Spleen (tissue), 11 donors: ENCODE measurements at regions not wholly inside any gene's neighbourhood (a gene's known extent, or its start where the extent isn't known, plus 50 kb on each side); places are given as distances from the start of the nearest gene placed in this dataset.

Source experiments
- DNase-seq: peaks from one replicate; pipeline ENCODE4 v3.0.0-alpha.2; 2020
- H3K27ac ChIP-seq, 8 donors: fragments of 200-600 bp; sonication (generic) in 7 of 8; 1 replicate in 4 of 8; 2 replicates in 4 of 8; pipeline versions ENCODE4 v1.5.0 to v1.8.0; 2016 to 2021; ENCODE audit warnings: inconsistent platforms in 4 of 8, mild to moderate bottlenecking in 4 of 8, moderate library complexity in 1 of 8
- H3K27me3 ChIP-seq, 7 donors: fragments of 200-600 bp; sonication (generic) in 6 of 7; replicated peaks in 1 of 7; 1 replicate in 4 of 7; 2 replicates in 3 of 7; pipeline versions ENCODE4 v1.5.0 to v1.8.0; 2016 to 2021; ENCODE audit warnings: inconsistent platforms in 3 of 7, mild to moderate bottlenecking in 1 of 7
- H3K36me3 ChIP-seq, 6 donors: fragments of 200-600 bp; sonication (generic) in 5 of 6; 1 replicate in 4 of 6; 2 replicates in 2 of 6; pipeline versions ENCODE4 v1.5.0 to v1.8.0; 2016 to 2021; ENCODE audit warnings: inconsistent platforms in 2 of 6
- H3K4me1 ChIP-seq, 6 donors: fragments of 200-600 bp; sonication (generic) in 5 of 6; 1 replicate in 3 of 6; 2 replicates in 3 of 6; pipeline versions ENCODE4 v1.5.0 to v1.8.0; 2016 to 2021; ENCODE audit warnings: inconsistent platforms in 3 of 6
- H3K4me3 ChIP-seq, 8 donors: fragments of 200-600 bp; sonication (generic) in 7 of 8; 1 replicate in 4 of 8; 2 replicates in 4 of 8; pipeline versions ENCODE4 v1.5.0 to v1.8.0; 2016 to 2021; ENCODE audit warnings: inconsistent platforms in 4 of 8, mild to moderate bottlenecking in 4 of 8, moderate library complexity in 2 of 8
- H3K9me3 ChIP-seq, 8 donors: fragments of 200-600 bp; sonication (generic) in 7 of 8; 1 replicate in 4 of 8; 2 replicates in 4 of 8; pipeline versions ENCODE4 v1.5.0 to v1.8.0; 2016 to 2021; ENCODE audit warnings: inconsistent platforms in 4 of 8
- CTCF ChIP-seq, 11 experiments: fragments of 200-600 bp in 7 of 11; fragments of 450-650 bp in 4 of 11; sonication (generic) in 4 of 11; IDR thresholded peaks in 8 of 11; conservative IDR thresholded peaks in 3 of 11; 1 replicate in 7 of 11; 2 replicates in 4 of 11; pipeline versions ENCODE4 v1.4.0 to v1.8.0; 2016 to 2021; ENCODE audit warnings: antibody characterized with exemption in 11 of 11, inconsistent platforms in 4 of 11, mild to moderate bottlenecking in 1 of 11
- POLR2A ChIP-seq, 3 donors: fragments of 450-650 bp; IDR thresholded peaks; one replicate each; pipeline ENCODE4 v1.5.1; 2017; ENCODE audit warnings: antibody characterized with exemption in 3 of 3, mild to moderate bottlenecking in 1 of 3
- POLR2AphosphoS5 ChIP-seq, 3 donors: sonication (generic); formaldehyde crosslinking; IDR thresholded peaks; one replicate each; pipeline ENCODE4 v1.5.1; 2017; ENCODE audit warnings: antibody characterized with exemption in 3 of 3
- WGBS, 5 donors: extraction: QIAGEN DNeasy Blood & Tissue Kit in 3 of 5; methylation state at CpG; one replicate each; pipeline versions ENCODE4 v1.1.5 to v1.1.7; 2013 to 2018; 5-methylcytosine and 5-hydroxymethylcytosine counted together
- intact Hi-C: fragments of 100-400 bp; cut with DNase I; formaldehyde crosslinking; loops from one replicate; pipeline ENCODE4 v1.15.0; 2023; ENCODE audit warnings: low total_unique reads
- donor health status: healthy with polysubstance abuse.
- donor health status: DM: no; HTN: no; CAD: no; lungs with moderate emphysema.
- donor health status: DM: no; HTN: no; CAD: no.
- donor health status: Bipolar disorder and iron deficiency.
- donor health status: healthy.
- donor health status: DM: no; HTN: no; CAD: no.
- donor health status: DM: yes; HTN: yes; CAD: no.

- 84 to 96% (median 92%) methylated on average over 3 of the region's 3 CpGs for WGBS, 5 donors
- Histone ChIP-seq H3K36me3 (no peaks in the 10 kb centered on the region), H3K27ac (no peak overlapping the region), H3K27me3 (peaks cover 0 to 10% (median 0%) of the 10 kb centered on the region in 7 donors), H3K4me3 (no peak overlapping the region), H3K4me1 (peaks cover 0 to 6% (median 0%) of the 10 kb centered on the region in 6 donors), H3K9me3 (peaks cover 0 to 10% (median 7%) of the 10 kb centered on the region in 8 donors)
- no peak for TF ChIP-seq POLR2A (IDR thresholded peaks at IDR 0.05)
- TF ChIP-seq CTCF (IDR thresholded peaks at IDR 0.05 in 8 of 11, conservative IDR thresholded peaks at IDR 0.05 in 3 of 11) = no peak
- no peak for TF ChIP-seq POLR2AphosphoS5 (IDR thresholded peaks at IDR 0.05)
- DNase-seq = no peak
- intact Hi-C loops = no loop called here
These were observed 107.5 kb downstream of the METRNL start for GRCh38 chr17:83186751-83187421.

- Histone ChIP-seq H3K4me3 (no peak overlapping the region), H3K9me3 (peaks cover 0 to 10% (median 7%) of the 10 kb centered on the region in 8 donors), H3K27me3 (peaks cover 0 to 10% (median 0%) of the 10 kb centered on the region in 7 donors), H3K4me1 (peaks cover 0 to 6% (median 0%) of the 10 kb centered on the region in 6 donors), H3K36me3 (no peaks in the 10 kb centered on the region), H3K27ac (no peak overlapping the region)
- TF ChIP-seq CTCF (IDR thresholded peaks at IDR 0.05 in 8 of 11, conservative IDR thresholded peaks at IDR 0.05 in 3 of 11) = no peak
- no peak for TF ChIP-seq POLR2AphosphoS5 (IDR thresholded peaks at IDR 0.05)
- no peak for TF ChIP-seq POLR2A (IDR thresholded peaks at IDR 0.05)
- intact Hi-C loops = no loop called here
- DNase-seq = no peak
These were observed 108.4 kb downstream of the METRNL start for GRCh38 chr17:83187782-83188311.

- TF ChIP-seq POLR2A (IDR thresholded peaks at IDR 0.05) (no peak), POLR2AphosphoS5 (IDR thresholded peaks at IDR 0.05) (no peak), CTCF (IDR thresholded peaks at IDR 0.05 in 8 of 11, conservative IDR thresholded peaks at IDR 0.05 in 3 of 11) (no peak)
These were observed 109.9 kb downstream of the METRNL start for GRCh38 chr17:83189044-83190003.

More at GRCh38 chr17:83189044-83190003, 109.9 kb downstream of the METRNL start:
- Histone ChIP-seq H3K36me3 (no peaks in the 10 kb centered on the region), H3K27me3 (peaks cover 0 to 20% (median 0%) of the 10 kb centered on the region in 7 donors), H3K4me3 (no peak overlapping the region), H3K9me3 (peaks cover 0 to 10% (median 7%) of the 10 kb centered on the region in 8 donors), H3K27ac (no peak overlapping the region), H3K4me1 (peaks cover 0 to 11% (median 10%) of the 10 kb centered on the region in 6 donors)
- intact Hi-C loops = no loop called here
- peak; percentile 64 for DNase-seq
- WGBS, 5 donors = 77 to 88% (median 86%) methylated on average over 25 to 26 of the region's 26 CpGs
